ENCODE measurements at regions not wholly inside any gene's neighbourhood (a gene's known extent, or its start where the extent isn't known, plus 50 kb on each side); places are given as distances from the start of the nearest gene placed in this dataset.
"Not testable (repeated sequence)": the region's sequence is repeated elsewhere in the genome, so short reads cannot be mapped to it uniquely, and the experiment has no call there.

GRCh38 chr13:88263808-88264207 lies 592.6 kb downstream of the SLITRK5 start:
- TF ChIP-seq, protein P1, sequence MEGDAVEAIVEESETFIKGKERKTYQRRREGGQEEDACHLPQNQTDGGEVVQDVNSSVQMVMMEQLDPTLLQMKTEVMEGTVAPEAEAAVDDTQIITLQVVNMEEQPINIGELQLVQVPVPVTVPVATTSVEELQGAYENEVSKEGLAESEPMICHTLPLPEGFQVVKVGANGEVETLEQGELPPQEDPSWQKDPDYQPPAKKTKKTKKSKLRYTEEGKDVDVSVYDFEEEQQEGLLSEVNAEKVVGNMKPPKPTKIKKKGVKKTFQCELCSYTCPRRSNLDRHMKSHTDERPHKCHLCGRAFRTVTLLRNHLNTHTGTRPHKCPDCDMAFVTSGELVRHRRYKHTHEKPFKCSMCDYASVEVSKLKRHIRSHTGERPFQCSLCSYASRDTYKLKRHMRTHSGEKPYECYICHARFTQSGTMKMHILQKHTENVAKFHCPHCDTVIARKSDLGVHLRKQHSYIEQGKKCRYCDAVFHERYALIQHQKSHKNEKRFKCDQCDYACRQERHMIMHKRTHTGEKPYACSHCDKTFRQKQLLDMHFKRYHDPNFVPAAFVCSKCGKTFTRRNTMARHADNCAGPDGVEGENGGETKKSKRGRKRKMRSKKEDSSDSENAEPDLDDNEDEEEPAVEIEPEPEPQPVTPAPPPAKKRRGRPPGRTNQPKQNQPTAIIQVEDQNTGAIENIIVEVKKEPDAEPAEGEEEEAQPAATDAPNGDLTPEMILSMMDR (IDR thresholded peaks at IDR 0.05; ENCODE audit: low read depth, low read length): no peak
- no peak for DNase-seq (ENCODE audit: extremely low read depth, low read depth)

- DNase-seq (ENCODE audit: extremely low read depth, low read depth): no peak
- TF ChIP-seq, protein P1 (IDR thresholded peaks at IDR 0.05; ENCODE audit: low read depth, low read length): no peak
Observed at GRCh38 chr13:88281841-88282240, 610.7 kb downstream of the SLITRK5 start.

- DNase-seq (ENCODE audit: extremely low read depth, low read depth): no peak
- TF ChIP-seq, protein P1 (IDR thresholded peaks at IDR 0.05; ENCODE audit: low read depth, low read length): no peak
Observed at GRCh38 chr13:88285329-88285728, 614.2 kb downstream of the SLITRK5 start.

GRCh38 chr13:88288326-88288725 lies 617.2 kb downstream of the SLITRK5 start:
- no peak for DNase-seq (ENCODE audit: extremely low read depth, low read depth)
- TF ChIP-seq, protein P1 (IDR thresholded peaks at IDR 0.05; ENCODE audit: low read depth, low read length): no peak

DNA sequence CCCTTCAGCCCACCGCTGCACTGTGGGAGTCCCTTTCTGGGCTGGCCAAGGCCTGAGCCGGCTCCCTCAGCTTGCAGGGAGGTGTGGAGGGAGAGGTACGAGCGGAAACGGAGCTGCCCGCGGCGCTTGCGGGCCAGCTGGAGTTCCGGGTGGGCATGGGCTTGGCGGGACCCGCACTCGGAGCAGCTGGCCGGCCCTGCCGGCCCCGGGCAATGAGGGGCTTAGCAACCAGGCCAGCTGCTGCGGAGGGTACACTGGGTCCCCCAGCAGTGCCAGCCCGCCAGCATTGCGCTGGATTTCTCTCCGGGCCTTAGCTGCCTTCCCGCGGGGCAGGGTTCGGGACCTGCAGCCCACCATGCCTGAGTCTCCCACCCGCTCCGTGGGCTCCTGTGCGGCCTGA lies 620.6 kb downstream of the SLITRK5 start:
- not testable (repeated sequence) for DNase-seq (ENCODE audit: extremely low read depth, low read depth)

DNA sequence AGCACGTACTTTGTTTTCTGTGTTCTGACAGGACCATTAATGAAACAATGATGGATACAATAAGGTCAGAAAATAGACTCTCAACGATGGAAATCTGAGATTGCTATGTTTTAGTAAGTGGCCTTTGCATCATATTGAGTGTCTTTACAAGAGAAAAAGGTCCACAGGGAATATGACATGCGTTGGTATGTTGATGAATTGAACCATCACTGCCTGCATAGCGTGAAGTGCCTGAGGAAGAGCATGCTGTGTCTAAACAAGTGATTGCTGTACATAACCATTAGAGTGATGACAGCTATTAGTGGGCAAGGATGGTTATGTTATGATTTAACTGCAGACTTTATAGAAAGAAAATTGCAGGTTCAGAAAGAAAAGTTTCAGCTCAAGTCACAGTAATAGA lies 623.2 kb downstream of the SLITRK5 start:
- no peak for DNase-seq (ENCODE audit: extremely low read depth, low read depth)
- TF ChIP-seq, protein P1 (IDR thresholded peaks at IDR 0.05; ENCODE audit: low read depth, low read length): no peak

DNA sequence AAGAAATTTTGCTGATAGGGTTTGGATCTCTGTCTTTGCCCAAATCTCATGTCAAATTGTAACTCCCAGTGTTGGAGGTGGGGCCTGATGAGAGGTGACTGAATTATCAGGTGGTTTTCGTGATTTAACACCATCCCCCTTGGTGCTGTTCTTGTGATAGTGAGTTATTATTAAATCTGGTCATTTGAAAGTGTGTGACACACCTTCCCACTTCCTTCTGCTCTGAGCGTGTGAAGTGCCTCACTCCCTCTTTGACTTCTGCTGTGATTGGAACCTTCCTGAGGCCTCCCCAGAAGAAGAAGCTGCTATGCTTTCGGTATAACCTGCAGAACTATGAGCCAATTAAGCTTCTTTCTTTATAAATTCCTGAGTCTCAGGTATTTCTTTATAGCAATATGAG lies 632.0 kb downstream of the SLITRK5 start:
- TF ChIP-seq, protein P1 (IDR thresholded peaks at IDR 0.05; ENCODE audit: low read depth, low read length): no peak
- DNase-seq (ENCODE audit: extremely low read depth, low read depth): no peak

DNA sequence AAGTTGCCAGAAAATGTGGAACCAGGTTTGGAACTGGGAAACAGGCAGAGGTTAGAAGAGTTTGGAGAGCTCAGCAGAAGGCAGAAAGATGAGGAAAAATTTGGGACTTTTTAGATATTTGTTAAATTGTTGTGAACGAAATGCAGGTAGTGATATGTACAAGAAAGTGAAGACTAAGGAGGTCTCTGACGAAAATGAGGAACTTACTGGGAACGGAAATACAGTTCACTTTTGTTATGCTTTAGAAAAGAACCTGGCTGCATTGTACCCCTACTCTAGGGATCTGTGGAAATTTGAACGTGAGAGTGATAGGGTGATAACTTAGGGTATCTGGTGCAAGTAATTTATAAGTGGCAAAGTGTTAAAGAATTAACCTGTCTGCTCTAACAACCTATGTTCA lies 632.4 kb downstream of the SLITRK5 start:
- TF ChIP-seq, protein P1 (IDR thresholded peaks at IDR 0.05; ENCODE audit: low read depth, low read length): no peak
- DNase-seq (ENCODE audit: extremely low read depth, low read depth): no peak

All from AG09319 (cell line).